Colonic mucosa (tissue), 4 donors: ENCODE measurements at regions not wholly inside any gene's neighbourhood (a gene's known extent, or its start where the extent isn't known, plus 50 kb on each side); places are given as distances from the start of the nearest gene placed in this dataset.

Experiments used
- DNase-seq: peaks from one replicate; pipeline ENCODE4 v3.0.0-alpha.2; 2020
- H3K27ac ChIP-seq: fragments of 200-600 bp; one replicate; pipeline ENCODE4 v1.8.0; 2021
- H3K27me3 ChIP-seq: fragments of 200-600 bp; one replicate; pipeline ENCODE4 v1.8.0; 2021
- H3K36me3 ChIP-seq: fragments of 200-600 bp; one replicate; pipeline ENCODE4 v1.8.0; 2021
- H3K4me1 ChIP-seq: fragments of 200-600 bp; one replicate; pipeline ENCODE4 v1.8.0; 2021; ENCODE audit warnings: mild to moderate bottlenecking
- H3K4me3 ChIP-seq: fragments of 200-600 bp; one replicate; pipeline ENCODE4 v1.8.0; 2021
- H3K9ac ChIP-seq, 2 donors: one replicate each; pipeline ENCODE4 v1.7.0; 2013; ENCODE audit warnings: control low read depth in 2 of 2, low read depth in 2 of 2, low read length in 2 of 2
- H3K9me3 ChIP-seq: fragments of 200-600 bp; one replicate; pipeline ENCODE4 v1.8.0; 2021
- CTCF ChIP-seq: fragments of 200-600 bp; IDR thresholded peaks from one replicate; pipeline ENCODE4 v1.8.0; 2022; ENCODE audit warnings: antibody characterized with exemption, mild to moderate bottlenecking
- intact Hi-C: fragments of 100-400 bp; cut with DNase I; formaldehyde crosslinking; loops from one replicate; pipeline ENCODE4 v1.14.1; 2022
- donor health status: healthy.
- donor health status: DM: no; HTN: no; CAD: no.
- donor health status: DM: no; HTN: no; CAD: no.

GRCh38 chr14:54117924-54118323, 161.3 kb upstream of the BMP4 start:
- no peaks in the 10 kb centered on the region for H3K36me3 ChIP-seq
- H3K9me3 ChIP-seq: no peaks in the 10 kb centered on the region
- TF ChIP-seq CTCF: no peak
- H3K27ac ChIP-seq: no peak overlapping the region
- no peaks in the 10 kb centered on the region for H3K4me1 ChIP-seq
- intact Hi-C loops: no loop called here
- no peak overlapping the region for H3K4me3 ChIP-seq
- no peak overlapping the region for H3K9ac ChIP-seq
- DNase-seq: no peak
- H3K27me3 ChIP-seq: no peaks in the 10 kb centered on the region

DNA sequence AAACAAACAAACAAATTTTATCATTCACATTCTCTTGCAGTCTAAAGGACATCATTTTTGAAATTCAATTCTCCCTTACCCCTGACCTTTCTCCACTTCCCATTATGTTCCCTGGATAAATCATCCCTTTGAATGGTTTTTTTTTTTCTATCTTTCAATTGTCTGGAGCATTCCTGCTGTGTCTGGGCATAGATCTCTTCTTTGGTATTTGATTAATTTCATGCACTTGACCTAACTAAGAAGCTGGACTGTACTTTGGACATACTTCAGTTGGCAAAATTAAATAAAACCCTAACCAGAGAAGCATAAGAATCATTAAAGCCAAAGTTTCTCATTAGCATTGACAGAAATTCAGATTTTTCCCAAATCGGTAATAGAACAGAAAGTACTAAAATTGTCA, 163.6 kb upstream of the BMP4 start:
- H3K4me1 ChIP-seq: no peaks in the 10 kb centered on the region
- no peaks in the 10 kb centered on the region for H3K9me3 ChIP-seq
- H3K4me3 ChIP-seq: no peak overlapping the region
- no peak overlapping the region for H3K9ac ChIP-seq
- TF ChIP-seq CTCF: no peak
- DNase-seq: no peak
- no peak overlapping the region for H3K27ac ChIP-seq
- H3K27me3 ChIP-seq: no peaks in the 10 kb centered on the region
- H3K36me3 ChIP-seq: no peaks in the 10 kb centered on the region
- intact Hi-C loops: no loop called here

- no peaks in the 10 kb centered on the region for H3K36me3 ChIP-seq
- intact Hi-C loops: no loop called here
- H3K27me3 ChIP-seq: no peaks in the 10 kb centered on the region
- H3K27ac ChIP-seq: no peak overlapping the region
- DNase-seq: no peak
- H3K9me3 ChIP-seq: no peaks in the 10 kb centered on the region
- H3K4me3 ChIP-seq: no peak overlapping the region
- no peak overlapping the region for H3K9ac ChIP-seq
- no peak for TF ChIP-seq CTCF
- no peaks in the 10 kb centered on the region for H3K4me1 ChIP-seq
These were observed 164.9 kb upstream of the BMP4 start for GRCh38 chr14:54121466-54122027.

DNA sequence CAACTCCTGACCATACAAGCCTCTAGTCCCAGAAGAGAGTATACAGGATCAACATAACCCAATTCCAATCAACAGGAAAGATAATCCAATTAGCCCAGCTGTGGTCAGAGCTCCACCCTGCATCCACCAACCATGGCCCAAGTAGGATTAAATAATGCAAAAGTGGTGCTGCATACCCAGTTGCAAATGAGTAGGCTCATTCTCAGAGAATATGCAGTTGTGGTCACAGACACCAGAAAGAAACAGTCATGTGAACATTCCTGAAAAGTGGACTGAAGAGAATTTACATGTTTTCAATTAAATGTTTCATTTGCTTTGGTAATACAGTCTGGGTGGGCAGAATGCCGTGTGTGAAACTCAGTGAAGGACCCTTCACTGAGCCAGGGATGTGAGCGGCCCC, 167.2 kb upstream of the BMP4 start:
- TF ChIP-seq CTCF: no peak
- no peak for DNase-seq
- Histone ChIP-seq H3K4me3 (no peak overlapping the region), H3K9me3 (no peaks in the 10 kb centered on the region), H3K36me3 (no peaks in the 10 kb centered on the region), H3K4me1 (no peaks in the 10 kb centered on the region), H3K27me3 (no peaks in the 10 kb centered on the region), H3K27ac (no peak overlapping the region), H3K9ac (no peak overlapping the region)
- intact Hi-C loops: no loop called here

DNA sequence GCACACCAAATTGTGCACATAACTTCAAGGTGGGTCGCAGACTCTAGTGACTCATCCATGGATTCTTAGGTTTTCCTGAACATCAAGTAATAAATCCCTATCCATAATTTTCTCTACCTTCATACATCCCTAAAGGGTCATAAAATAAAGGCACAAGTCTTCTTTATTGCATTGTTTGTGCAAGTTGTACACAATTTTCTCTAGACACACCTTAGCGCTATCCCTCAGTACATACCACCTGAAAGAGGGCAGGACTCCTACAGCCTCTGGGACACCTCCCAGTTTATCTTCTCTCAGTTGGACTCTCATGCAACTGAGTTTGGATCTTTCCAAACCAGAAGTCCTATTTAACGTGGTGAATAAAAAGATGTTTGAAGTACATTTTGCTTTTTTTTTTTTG, 168.5 kb upstream of the BMP4 start:
- Histone ChIP-seq H3K9ac (no peak overlapping the region), H3K36me3 (no peaks in the 10 kb centered on the region), H3K9me3 (no peaks in the 10 kb centered on the region), H3K27me3 (no peaks in the 10 kb centered on the region), H3K4me1 (no peaks in the 10 kb centered on the region), H3K4me3 (no peak overlapping the region), H3K27ac (no peak overlapping the region)
- no peak for DNase-seq
- no peak for TF ChIP-seq CTCF
- intact Hi-C loops: no loop called here

GRCh38 chr14:54126947-54127346, 170.3 kb upstream of the BMP4 start:
- intact Hi-C loops: no loop called here
- H3K36me3 ChIP-seq: no peaks in the 10 kb centered on the region
- no peak for TF ChIP-seq CTCF
- H3K9ac ChIP-seq: no peak overlapping the region
- H3K27me3 ChIP-seq: no peaks in the 10 kb centered on the region
- H3K9me3 ChIP-seq: no peaks in the 10 kb centered on the region
- H3K4me1 ChIP-seq: no peaks in the 10 kb centered on the region
- no peak for DNase-seq
- H3K4me3 ChIP-seq: no peak overlapping the region
- no peak overlapping the region for H3K27ac ChIP-seq
